A549 (cell line): ENCODE measurements at regions not wholly inside any gene's neighbourhood (a gene's known extent, or its start where the extent isn't known, plus 50 kb on each side); places are given as distances from the start of the nearest gene placed in this dataset.

Experiments
- ATAC-seq, 2 experiments: fragments of 200-7000 bp in 1 of 2; fragments of >200 bp in 1 of 2; cut with Nextera tagmentation in 1 of 2; cut with Tn5 transposase in 1 of 2; 3 replicates each; pipeline versions ENCODE4 v1.8.0 to v1.9.1; 2018 to 2020; ENCODE audit warnings: mild to moderate bottlenecking in 1 of 2, moderate library complexity in 1 of 2
- CTCF ChIA-PET: fragments of 300-600 bp; sonication (Branson Sonifier 250); formaldehyde crosslinking; extraction: SDS; loops from one replicate; lab custom pipeline; 2021; ENCODE audit warnings: antibody characterized with exemption, inconsistent platforms; lab: Yijun Ruan, JAX
- POLR2A ChIA-PET: fragments of 350-600 bp; formaldehyde crosslinking; extraction: SDS; loops from one replicate; lab custom pipeline; 2021; ENCODE audit warnings: antibody characterized with exemption, inconsistent platforms; lab: Yijun Ruan, JAX
- DNase-seq, 2 experiments: peaks; one replicate each; pipeline versions ENCODE4 v3.0.0 to v3.0.0-alpha.2; 2011 to 2016; ENCODE audit warnings: low read depth in 1 of 2, low spot score in 1 of 2
- FAIRE-seq: peaks from 2 replicates; lab custom pipeline; 2011; peaks lifted over from hg19 to GRCh38; lab: Jason Lieb, UNC
- H3K27ac ChIP-seq, 2 experiments: fragments of >200 bp; sonication (Bioruptor Twin); formaldehyde crosslinking; 3 replicates each; pipeline ENCODE4 v1.5.1; 2016 to 2017
- H3K4me1 ChIP-seq: fragments of >200 bp; sonication (Bioruptor Twin); formaldehyde crosslinking; 3 replicates; pipeline ENCODE4 v1.6.1; 2016
- H3K4me2 ChIP-seq: fragments of >200 bp; sonication (Bioruptor Twin); formaldehyde crosslinking; 3 replicates; pipeline ENCODE4 v1.6.1; 2016
- H3K4me3 ChIP-seq: fragments of >200 bp; sonication (Bioruptor Twin); formaldehyde crosslinking; 3 replicates; pipeline ENCODE4 v1.5.1; 2016
- H3K9me3 ChIP-seq: fragments of >200 bp; sonication (Bioruptor Twin); formaldehyde crosslinking; 3 replicates; pipeline ENCODE4 v1.6.1; 2016
- CEBPB ChIP-seq, 2 experiments: fragments of >200 bp in 1 of 2; sonication (Bioruptor Twin) in 1 of 2; formaldehyde crosslinking in 1 of 2; IDR thresholded peaks; 2 replicates each; pipeline ENCODE4 v1.6.1; 2012 to 2016
- EHF ChIP-seq: fragments of 250-450 bp; sonication (Bioruptor Pico); IDR thresholded peaks from 2 replicates; pipeline ENCODE4 v1.5.0; 2020; ENCODE audit warnings: mild to moderate bottlenecking
- ELK1 ChIP-seq: fragments of 150-350 bp; IDR thresholded peaks from 2 replicates; pipeline ENCODE4 v1.6.1; 2014; ENCODE audit warnings: low read depth, mild to moderate bottlenecking, low read length
- FOSL2 ChIP-seq, 2 experiments: fragments of 450-650 bp in 1 of 2; fragments of >200 bp in 1 of 2; sonication (Bioruptor Twin) in 1 of 2; formaldehyde crosslinking; IDR thresholded peaks; 2 replicates each; pipeline versions ENCODE4 v1.5.0 to v1.6.1; 2016 to 2020; ENCODE audit warnings: mild to moderate bottlenecking in 1 of 2, moderate library complexity in 1 of 2
- GATA3 ChIP-seq: IDR thresholded peaks from 2 replicates; pipeline ENCODE4 v1.6.1; 2012; ENCODE audit warnings: borderline replicate concordance
- HDAC2 ChIP-seq: fragments of 200-600 bp; sonication (generic); IDR thresholded peaks from 2 replicates; pipeline ENCODE4 v1.6.1; 2016
- JUN ChIP-seq, 2 experiments: fragments of >200 bp; sonication (Bioruptor Twin); formaldehyde crosslinking; IDR thresholded peaks; 2 replicates in 1 of 2; 3 replicates in 1 of 2; pipeline ENCODE4 v1.6.1; 2016 to 2017
- MAFK ChIP-seq: fragments of 450-650 bp; IDR thresholded peaks from 2 replicates; pipeline ENCODE4 v1.6.1; 2014; ENCODE audit not compliant: partially characterized antibody
- MYC ChIP-seq: IDR thresholded peaks from 2 replicates; pipeline ENCODE4 v1.6.1; 2012; ENCODE audit warnings: mild to moderate bottlenecking, inconsistent platforms, low read length, improper control_type of control experiment, borderline replicate concordance
- NPAS2 ChIP-seq: fragments of 250-450 bp; sonication (Bioruptor Pico); IDR thresholded peaks from 2 replicates; pipeline ENCODE4 v1.8.0; 2022; ENCODE audit warnings: mild to moderate bottlenecking, moderate library complexity, borderline replicate concordance
- POLR2A ChIP-seq: IDR thresholded peaks from 2 replicates; pipeline ENCODE4 v1.6.1; 2012; ENCODE audit warnings: mild to moderate bottlenecking, low read length
- RARB ChIP-seq: fragments of 250-450 bp; sonication (Bioruptor Pico); IDR thresholded peaks from 2 replicates; pipeline ENCODE4 v1.8.0; 2021; ENCODE audit warnings: mild to moderate bottlenecking, moderate library complexity
- RNF2 ChIP-seq: fragments of 200-600 bp; sonication (generic); IDR thresholded peaks from 2 replicates; pipeline ENCODE4 v1.6.1; 2016; ENCODE audit warnings: low read depth, mild to moderate bottlenecking, antibody characterized with exemption, moderate library complexity, borderline replicate concordance
- SMC3 ChIP-seq: fragments of >200 bp; sonication (Bioruptor Twin); formaldehyde crosslinking; IDR thresholded peaks from 3 replicates; pipeline ENCODE4 v1.6.1; 2018; ENCODE audit warnings: inconsistent platforms
- TP53 ChIP-seq: fragments of 250-450 bp; sonication (Bioruptor Pico); IDR thresholded peaks from 2 replicates; pipeline ENCODE4 v1.5.0; 2021; ENCODE audit warnings: mild to moderate bottlenecking, moderate library complexity
- WGBS: methylation state at CpG from one replicate; pipeline ENCODE4 v1.1.6; 2017; ENCODE audit errors: missing lambda C conversion rate; 5-methylcytosine and 5-hydroxymethylcytosine counted together
- TF ChIP-seq, protein P1 (sequence below): IDR thresholded peaks from 2 replicates; pipeline ENCODE4 v1.6.1; 2012; ENCODE audit warnings: low read depth, borderline replicate concordance
- TF ChIP-seq, protein P2 (sequence below): IDR thresholded peaks from 2 replicates; pipeline ENCODE4 v1.6.1; 2012
- TF ChIP-seq, protein P3 (sequence below): fragments of 250-450 bp; sonication (Bioruptor Pico); IDR thresholded peaks from 2 replicates; pipeline ENCODE4 v1.5.0; 2020; ENCODE audit warnings: low read depth, mild to moderate bottlenecking, moderate library complexity

GRCh38 chr13:76512721-76513145, 373.5 kb downstream of the KCTD12 start (continued):
- TF ChIP-seq, protein P1, sequence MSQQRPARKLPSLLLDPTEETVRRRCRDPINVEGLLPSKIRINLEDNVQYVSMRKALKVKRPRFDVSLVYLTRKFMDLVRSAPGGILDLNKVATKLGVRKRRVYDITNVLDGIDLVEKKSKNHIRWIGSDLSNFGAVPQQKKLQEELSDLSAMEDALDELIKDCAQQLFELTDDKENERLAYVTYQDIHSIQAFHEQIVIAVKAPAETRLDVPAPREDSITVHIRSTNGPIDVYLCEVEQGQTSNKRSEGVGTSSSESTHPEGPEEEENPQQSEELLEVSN = no peak
- no peak for TF ChIP-seq JUN (IDR thresholded peaks at IDR 0.05)
- TF ChIP-seq POLR2A = no peak
- TF ChIP-seq, protein P2, sequence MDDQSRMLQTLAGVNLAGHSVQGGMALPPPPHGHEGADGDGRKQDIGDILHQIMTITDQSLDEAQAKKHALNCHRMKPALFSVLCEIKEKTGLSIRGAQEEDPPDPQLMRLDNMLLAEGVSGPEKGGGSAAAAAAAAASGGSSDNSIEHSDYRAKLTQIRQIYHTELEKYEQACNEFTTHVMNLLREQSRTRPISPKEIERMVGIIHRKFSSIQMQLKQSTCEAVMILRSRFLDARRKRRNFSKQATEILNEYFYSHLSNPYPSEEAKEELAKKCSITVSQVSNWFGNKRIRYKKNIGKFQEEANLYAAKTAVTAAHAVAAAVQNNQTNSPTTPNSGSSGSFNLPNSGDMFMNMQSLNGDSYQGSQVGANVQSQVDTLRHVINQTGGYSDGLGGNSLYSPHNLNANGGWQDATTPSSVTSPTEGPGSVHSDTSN = no peak

DNA sequence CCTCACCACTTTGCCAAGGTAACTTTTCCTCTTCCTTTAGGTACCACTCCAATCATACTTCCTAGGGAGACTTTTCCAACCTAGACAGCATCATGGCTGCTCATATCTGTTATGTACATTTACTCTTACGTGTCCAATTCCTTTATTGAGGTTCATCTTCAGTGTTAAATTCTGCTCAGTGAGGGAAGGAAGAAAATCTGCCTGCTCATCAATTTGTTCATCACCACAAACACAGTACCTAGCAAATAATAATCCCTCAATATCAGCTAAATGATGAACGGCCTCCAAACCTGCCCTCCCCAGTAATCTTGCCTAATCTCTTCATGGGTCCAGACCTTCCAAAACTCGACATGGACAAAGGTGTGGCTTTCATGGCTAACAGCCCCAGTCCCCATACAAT, 380.8 kb downstream of the KCTD12 start:
- H3K4me1 ChIP-seq = no peaks in the 10 kb centered on the region
- H3K27ac ChIP-seq = no peak overlapping the region
- ChIA-PET CTCF (no interaction called here), POLR2A (no interaction called here)
- TF ChIP-seq MAFK = peak; percentile 80
- TF ChIP-seq, protein P3, sequence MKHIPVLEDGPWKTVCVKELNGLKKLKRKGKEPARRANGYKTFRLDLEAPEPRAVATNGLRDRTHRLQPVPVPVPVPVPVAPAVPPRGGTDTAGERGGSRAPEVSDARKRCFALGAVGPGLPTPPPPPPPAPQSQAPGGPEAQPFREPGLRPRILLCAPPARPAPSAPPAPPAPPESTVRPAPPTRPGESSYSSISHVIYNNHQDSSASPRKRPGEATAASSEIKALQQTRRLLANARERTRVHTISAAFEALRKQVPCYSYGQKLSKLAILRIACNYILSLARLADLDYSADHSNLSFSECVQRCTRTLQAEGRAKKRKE (CRISPR knock-in tag) = no peak
- TF ChIP-seq SMC3 = no peak
- FAIRE-seq = no peak
- DNase-seq = no peak
- no peaks in the 10 kb centered on the region for H3K9me3 ChIP-seq
- no peak overlapping the region for H3K4me3 ChIP-seq
- no peak for ATAC-seq
- no peak overlapping the region for H3K4me2 ChIP-seq
- WGBS = 2% methylated on average over 3 of the region's 3 CpGs

- H3K4me2 ChIP-seq = no peak overlapping the region
- ATAC-seq = no peak
- TF ChIP-seq NPAS2 (CRISPR knock-in tag) (no peak), ELK1 (no peak), MYC (no peak), HDAC2 (no peak), EHF (CRISPR knock-in tag) (no peak), CEBPB (IDR thresholded peaks at IDR 0.05) (no peak), RARB (no peak), FOSL2 (IDR thresholded peaks at IDR 0.05) (no peak), FOSL2 (CRISPR knock-in tag; IDR thresholded peaks at IDR 0.05) (no peak), RNF2 (no peak), MAFK (no peak)
- TF ChIP-seq, protein P3 (CRISPR knock-in tag) = no peak
- TF ChIP-seq, all 56 proteins: peak for 0
- POLR2A ChIA-PET = no interaction called here
- CTCF ChIA-PET = no interaction called here
- FAIRE-seq = no peak
- Histone ChIP-seq H3K4me1 (no peaks in the 10 kb centered on the region), H3K27ac (no peak overlapping the region), H3K9me3 (no peaks in the 10 kb centered on the region), H3K4me3 (no peak overlapping the region)
- DNase-seq = no peak
- WGBS = 4% methylated on average over 5 of the region's 5 CpGs
Measured at GRCh38 chr13:76503766-76504165, 382.4 kb downstream of the KCTD12 start.

- ATAC-seq = no peak
- TF ChIP-seq GATA3 (no peak), TP53 (no peak), MAFK (peak; percentile 40)
- TF ChIP-seq, all 56 proteins: peak for 1
- no peaks in the 10 kb centered on the region for H3K4me1 ChIP-seq
- DNase-seq (no peak), FAIRE-seq (no peak)
- no peak overlapping the region for H3K4me2 ChIP-seq
- no peak overlapping the region for H3K4me3 ChIP-seq
- 32% methylated on average over 1 of the region's 1 CpG for WGBS
- H3K9me3 ChIP-seq = no peaks in the 10 kb centered on the region
- no peak overlapping the region for H3K27ac ChIP-seq
- ChIA-PET CTCF (no interaction called here), POLR2A (no interaction called here)
Measured at GRCh38 chr13:76503291-76503690, 382.9 kb downstream of the KCTD12 start.
